ENCODE measurements at regions not wholly inside any gene's neighbourhood (a gene's known extent, or its start where the extent isn't known, plus 50 kb on each side); places are given as distances from the start of the nearest gene placed in this dataset.
A peak's percentile ranks its signal among the peaks of the same experiment; 100 is the strongest.

GRCh38 chr4:3388471-3389232 is 53.1 kb upstream of the HGFAC start:
- no peak for TF ChIP-seq CTCF (IDR thresholded peaks at IDR 0.05; ENCODE audit: unreplicated experiment)
- no peaks in the 10 kb centered on the region for H3K27me3 Mint-ChIP-seq (ENCODE audit: low read depth)
- peaks cover 80% of the 10 kb centered on the region for H3K4me1 Mint-ChIP-seq
- H3K9me3 Mint-ChIP-seq = no peaks in the 10 kb centered on the region
- H3K27ac Mint-ChIP-seq = peak overlapping the region; percentile 92
- no peak for DNase-seq (ENCODE audit: low spot score in 2 of 2, unreplicated experiment in 2 of 2)
- H3K4me3 Mint-ChIP-seq = peak overlapping the region; percentile 37
- H3K36me3 Mint-ChIP-seq = no peaks in the 10 kb centered on the region

GRCh38 chr4:3389233-3390215 is 52.2 kb upstream of the HGFAC start:
- Mint-ChIP-seq H3K4me3 (peak overlapping the region; percentile 37), H3K27ac (peak overlapping the region; percentile 92), H3K27me3 (ENCODE audit: low read depth) (no peaks in the 10 kb centered on the region), H3K9me3 (no peaks in the 10 kb centered on the region), H3K36me3 (no peaks in the 10 kb centered on the region), H3K4me1 (peaks cover 77% of the 10 kb centered on the region)
- no peak for DNase-seq (ENCODE audit: low spot score in 2 of 2, unreplicated experiment in 2 of 2)
- no peak for TF ChIP-seq CTCF (IDR thresholded peaks at IDR 0.05; ENCODE audit: unreplicated experiment)

- no peak for TF ChIP-seq CTCF (IDR thresholded peaks at IDR 0.05; ENCODE audit: unreplicated experiment)
- Mint-ChIP-seq H3K27ac (peak overlapping the region; percentile 90), H3K4me3 (peak overlapping the region; percentile 28), H3K27me3 (ENCODE audit: low read depth) (no peaks in the 10 kb centered on the region), H3K9me3 (no peaks in the 10 kb centered on the region), H3K4me1 (peaks cover 74% of the 10 kb centered on the region), H3K36me3 (peaks cover 2% of the 10 kb centered on the region)
- DNase-seq (ENCODE audit: low spot score in 2 of 2, unreplicated experiment in 2 of 2) = no peak
These were observed 51.4 kb upstream of the HGFAC start for GRCh38 chr4:3390288-3390811.

- Mint-ChIP-seq H3K27me3 (ENCODE audit: low read depth) (no peaks in the 10 kb centered on the region), H3K36me3 (peaks cover 7% of the 10 kb centered on the region), H3K9me3 (peaks cover 5% of the 10 kb centered on the region), H3K27ac (peak overlapping the region; percentile 25), H3K4me1 (peaks cover 63% of the 10 kb centered on the region), H3K4me3 (no peak overlapping the region)
- TF ChIP-seq CTCF (IDR thresholded peaks at IDR 0.05; ENCODE audit: unreplicated experiment) = no peak
- DNase-seq (ENCODE audit: low spot score in 2 of 2, unreplicated experiment in 2 of 2) = no peak
These were observed 50.3 kb upstream of the HGFAC start for GRCh38 chr4:3391422-3391821.

Data from mesothelial cell of epicardium (in vitro differentiated cells).